ENCODE measurements at regions not wholly inside any gene's neighbourhood (a gene's known extent, or its start where the extent isn't known, plus 50 kb on each side); places are given as distances from the start of the nearest gene placed in this dataset.

DNA sequence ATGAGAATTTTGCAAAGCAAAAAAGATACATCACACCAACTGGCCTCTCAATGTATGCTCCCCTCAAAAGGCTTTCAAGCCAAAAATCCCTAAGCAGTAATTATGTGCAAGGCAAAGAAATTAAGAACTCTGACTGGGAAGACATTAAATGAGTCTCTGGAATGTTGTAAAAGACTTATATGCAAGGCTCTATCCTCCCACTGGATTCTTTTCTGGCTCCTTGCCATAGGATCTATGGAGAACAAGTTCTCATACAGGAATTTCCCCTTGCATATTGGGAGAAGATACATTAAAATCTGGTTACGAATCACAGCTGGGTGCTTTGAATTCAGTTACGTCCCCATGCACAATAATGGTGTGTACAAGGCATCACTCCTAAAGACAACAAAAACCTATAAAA, 73.4 kb upstream of the ATL2 start:
- DNase-seq (ENCODE audit: low read depth in 3 of 3) = no peak

DNA sequence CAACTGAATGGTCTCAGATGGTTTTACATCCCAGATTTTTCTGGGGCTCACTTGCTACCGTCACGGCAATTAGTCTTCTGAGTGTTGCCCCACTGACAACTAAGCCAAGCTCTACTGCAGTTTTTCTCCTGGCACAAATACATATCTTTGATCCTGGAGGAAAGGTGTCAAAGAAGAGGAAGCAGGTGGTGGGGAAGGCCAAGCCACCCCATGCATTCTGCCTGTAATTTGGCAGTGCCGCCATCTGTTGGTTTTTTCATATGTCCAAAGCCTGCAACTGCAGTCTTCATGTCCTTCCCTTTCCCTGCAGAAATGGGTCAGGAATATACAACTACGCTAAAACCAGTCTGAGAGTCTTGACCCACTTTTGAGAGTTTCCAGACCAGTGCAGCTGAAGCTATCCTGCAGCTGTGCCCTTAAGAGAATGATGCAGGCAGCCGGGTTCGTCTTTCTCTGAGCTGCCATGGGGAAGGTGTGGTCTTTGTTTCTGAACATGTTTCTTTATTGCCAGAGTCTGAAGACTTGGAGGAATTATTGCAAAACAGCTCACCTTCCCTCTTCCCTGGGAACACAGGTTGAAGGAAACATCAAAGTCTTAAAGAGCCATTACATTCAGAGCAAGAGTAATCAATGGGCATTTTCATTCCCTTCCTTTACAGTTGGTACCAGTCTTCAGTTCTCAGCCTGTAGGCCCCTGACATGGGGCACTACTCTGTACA, 71.8 kb upstream of the ATL2 start:
- DNase-seq (ENCODE audit: low read depth in 3 of 3) = no peak

DNA sequence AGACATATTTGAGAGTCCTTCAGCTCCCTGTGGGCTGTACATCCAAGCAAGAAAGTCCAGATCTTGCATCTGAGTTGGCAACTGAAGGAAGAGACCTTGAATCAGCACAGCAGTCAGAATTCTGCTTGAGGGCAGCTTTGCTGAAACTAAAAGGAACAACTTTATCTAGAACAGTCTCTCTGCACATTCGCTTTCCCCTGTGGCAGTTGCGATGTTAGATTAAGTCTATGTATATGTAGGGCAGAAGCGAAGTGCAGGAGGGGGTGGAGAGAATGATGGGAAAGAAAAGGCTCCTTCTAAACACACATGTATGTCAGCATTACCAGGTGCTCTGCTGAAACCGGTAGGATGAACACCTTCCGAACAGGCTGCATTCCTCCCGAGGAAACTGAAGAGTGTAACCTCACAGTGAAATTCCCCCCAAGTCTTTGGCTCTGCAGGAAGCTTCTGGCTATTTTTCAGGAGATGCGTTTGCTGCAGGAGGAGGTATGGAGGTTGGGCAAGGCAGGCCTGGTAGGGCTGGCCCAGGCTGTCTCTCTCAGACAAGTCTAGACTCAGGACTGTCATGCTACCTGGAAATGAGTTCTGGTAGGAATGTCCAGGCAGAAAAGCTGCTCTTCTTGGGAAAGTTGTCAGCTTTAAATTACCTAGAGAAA, 70.0 kb upstream of the ATL2 start:
- no peak for DNase-seq (ENCODE audit: low read depth in 3 of 3)

DNA sequence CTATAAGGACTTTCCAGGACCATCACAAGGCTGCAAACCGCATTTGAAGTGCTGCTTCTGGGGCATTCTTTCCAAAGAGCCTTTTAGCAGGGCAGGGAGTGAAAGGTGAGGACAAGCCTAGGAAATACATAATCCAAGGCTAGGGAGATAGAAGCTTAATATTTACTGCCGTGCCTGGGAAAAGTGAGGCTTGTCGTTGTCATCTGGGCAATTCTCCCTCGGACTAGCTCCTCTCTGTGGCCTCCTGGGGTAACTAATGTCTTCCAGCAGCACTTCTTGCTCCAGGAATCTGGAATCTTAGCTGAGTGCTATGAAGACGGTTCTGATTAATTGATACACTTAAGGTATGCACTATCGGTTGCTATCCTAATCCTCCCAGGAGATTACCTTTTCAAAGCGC, 69.3 kb upstream of the ATL2 start:
- DNase-seq (ENCODE audit: low read depth in 3 of 3) = no peak

DNA sequence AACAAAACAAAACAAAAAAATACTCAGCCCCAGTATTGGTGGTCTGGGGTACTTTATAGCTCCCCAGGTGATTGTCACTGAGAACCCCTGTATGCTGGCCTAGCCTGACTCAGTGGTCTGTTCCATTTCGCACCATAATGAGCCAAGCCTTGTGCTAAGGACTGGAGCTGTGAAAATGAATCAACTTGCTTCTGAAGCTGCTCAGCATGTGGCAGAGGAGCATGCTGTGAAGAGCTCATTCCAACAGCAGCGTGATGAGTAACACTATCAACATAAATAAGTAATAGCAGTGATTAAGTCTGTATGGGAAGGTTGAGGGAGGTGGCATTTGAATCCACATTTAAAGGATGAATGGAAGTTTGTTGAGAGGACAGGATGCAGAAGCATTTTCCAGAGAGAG, 67.2 kb upstream of the ATL2 start:
- DNase-seq (ENCODE audit: low read depth in 3 of 3) = no peak

DNA sequence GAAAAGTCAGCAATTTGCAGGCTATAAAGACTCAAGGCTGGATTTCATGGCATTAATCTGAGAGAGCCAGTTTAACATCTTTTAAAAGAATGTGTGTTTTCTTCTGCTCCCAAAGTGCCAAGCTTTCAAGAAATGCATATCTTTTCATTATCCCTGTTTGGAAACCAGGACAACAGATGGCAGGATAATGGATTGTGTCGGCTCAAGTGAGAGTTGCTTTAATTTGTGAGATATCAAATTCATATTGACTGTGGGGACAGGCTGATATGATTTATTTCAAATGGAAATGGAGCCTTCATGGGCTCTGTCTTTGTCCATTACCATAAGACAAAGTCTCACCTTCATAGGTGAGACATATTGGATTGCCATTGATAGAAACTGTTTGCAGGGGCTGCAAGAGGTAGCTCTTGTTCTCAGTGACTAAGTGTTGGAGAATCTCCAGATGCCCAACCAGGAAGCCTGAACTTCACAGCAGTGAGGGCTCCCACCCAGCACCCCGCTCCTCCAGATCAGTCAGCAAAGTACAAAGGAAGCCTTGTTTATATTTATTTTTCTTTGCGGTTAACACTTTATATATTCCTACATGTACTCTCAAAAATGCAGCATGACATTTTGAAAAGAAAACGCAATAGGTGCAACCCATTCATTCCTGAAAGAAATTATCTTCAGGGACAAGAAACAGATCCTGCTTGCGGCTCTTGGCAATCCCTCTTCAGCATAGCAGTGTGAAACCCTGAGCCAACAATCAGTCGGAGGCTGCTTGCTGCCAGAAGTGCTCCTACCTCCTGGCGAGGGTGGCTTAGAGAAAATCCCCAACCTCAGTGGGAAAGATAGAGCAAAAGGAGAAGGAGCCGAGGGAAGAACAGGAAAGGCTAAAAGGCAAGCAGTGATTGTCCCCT, 65.8 kb upstream of the ATL2 start:
- DNase-seq (ENCODE audit: low read depth in 3 of 3) = no peak

DNA sequence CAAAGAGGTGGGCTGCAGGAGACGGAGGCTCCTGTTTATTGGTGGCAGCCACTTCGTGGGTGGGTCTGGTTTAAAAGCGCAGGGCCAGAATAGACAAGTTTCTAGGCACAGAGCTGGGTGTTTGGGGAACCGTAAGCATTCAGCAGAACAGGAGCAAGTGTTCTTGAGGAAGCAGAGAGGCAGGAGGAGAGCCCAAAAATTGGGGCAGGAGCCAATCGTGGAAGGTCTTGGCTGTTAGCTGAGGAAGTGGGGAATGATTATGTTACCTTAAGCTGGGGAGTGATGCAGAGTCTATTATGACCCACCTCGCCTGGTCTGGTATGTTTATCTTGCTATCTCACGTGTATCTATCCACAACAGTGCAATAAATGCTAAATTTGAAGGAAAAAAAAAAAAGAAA, 64.3 kb upstream of the ATL2 start:
- DNase-seq (ENCODE audit: low read depth in 3 of 3) = no peak

DNA sequence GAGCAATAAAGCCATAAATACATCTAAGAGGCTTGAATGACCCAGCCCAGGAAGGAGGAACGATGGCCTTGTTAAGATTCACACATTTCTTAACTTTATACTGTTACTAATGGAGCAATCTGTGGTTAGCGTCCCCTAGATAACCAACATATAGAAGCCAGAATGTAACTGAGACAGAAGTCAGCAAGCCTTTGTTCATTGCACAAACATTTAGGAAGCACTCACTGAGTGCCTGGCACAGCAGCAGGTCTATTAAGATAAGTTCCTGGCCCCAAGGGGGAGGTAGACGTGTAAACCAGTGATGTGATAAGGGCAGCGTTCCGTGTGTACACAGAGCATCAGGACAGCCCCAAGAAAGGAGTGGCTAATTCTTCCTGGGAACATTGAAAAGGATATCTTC, 63.6 kb upstream of the ATL2 start:
- no peak for DNase-seq (ENCODE audit: low read depth in 3 of 3)

DNA sequence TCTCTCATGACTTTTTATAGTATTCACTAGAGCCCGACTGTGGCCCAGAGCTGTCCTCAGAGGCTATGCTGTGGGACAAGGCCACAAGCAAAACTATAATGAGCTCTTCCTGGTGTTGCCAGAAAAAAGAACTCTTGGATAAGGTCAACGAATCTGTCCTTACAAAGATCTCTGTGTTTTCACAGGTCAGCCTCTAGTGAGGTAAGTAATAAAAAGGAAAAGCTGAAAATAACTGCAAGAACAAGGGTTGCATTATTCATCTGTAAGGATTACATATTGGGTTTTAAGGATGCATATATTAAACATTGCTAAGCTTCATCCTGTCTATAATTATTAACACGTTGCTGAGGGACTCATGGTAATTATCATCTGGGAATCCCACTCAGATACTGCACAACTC, 62.8 kb upstream of the ATL2 start:
- DNase-seq (ENCODE audit: low read depth in 3 of 3) = no peak

DNA sequence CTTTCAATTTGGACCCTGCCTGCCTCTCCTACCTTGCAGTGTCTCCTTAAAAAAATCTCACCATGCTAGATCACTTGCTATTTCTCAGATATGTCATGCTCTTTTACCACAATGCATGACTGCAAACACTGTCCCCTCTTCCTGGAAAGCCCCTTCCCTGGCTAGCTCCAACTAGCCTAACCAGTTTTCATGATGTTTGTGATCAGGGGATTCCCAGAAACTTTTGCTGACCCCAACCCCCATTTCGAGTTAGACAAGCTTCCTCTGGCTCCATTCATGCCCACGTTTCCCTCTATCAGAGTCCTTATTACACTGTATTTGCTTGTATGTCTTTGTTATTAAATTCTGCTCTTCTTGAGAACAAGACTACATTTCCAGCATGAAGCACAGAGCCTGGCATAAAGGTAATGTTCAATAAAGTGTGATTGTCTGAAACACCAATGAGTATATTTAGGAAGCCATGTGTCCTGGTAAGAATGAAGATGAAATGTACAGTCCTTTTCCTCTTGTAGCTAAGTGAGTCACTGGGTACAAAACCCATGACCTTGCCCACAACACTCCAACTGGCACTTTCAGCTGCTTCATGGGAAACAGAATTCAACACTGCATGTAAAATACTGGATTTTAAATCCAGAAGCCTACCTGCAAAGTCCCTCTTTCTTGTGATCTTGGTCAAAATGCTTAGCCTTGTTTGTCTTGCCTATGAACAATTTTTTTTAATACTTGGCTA, 62.0 kb upstream of the ATL2 start:
- no peak for DNase-seq (ENCODE audit: low read depth in 3 of 3)

DNA sequence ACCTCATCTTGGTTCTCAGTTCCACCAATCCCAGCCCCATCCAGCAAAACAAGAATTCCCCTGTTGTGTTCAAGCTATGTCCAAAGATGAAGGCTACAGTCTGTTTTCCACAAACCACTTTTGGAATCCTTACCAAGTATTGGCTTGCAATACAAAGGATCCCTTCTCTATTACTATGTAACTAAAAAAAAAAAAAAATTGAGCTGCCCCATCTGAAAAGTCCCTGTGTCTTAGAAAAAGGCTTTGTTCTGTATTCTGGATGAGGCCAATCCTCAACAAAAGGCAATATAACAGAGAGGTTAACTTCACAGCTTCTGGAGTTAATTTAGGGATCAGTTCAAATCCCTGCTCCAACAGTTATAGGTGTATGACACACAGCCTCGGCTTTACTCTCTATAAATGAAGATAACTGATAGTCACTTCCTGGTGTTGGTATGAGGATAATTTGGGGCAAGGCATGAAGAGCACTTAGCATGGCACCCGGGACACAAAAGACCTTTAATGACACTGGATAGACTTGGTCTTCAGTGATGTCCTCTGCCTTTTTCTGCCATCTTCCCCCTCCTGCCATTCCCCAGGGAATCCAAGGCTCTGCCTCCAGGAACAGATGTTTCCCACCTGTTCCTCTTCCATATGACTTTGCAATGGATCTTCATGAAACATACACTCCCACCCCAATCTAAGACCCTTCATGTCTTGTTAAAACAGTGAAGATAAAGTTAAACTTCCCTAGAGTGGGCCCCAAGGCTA, 61.2 kb upstream of the ATL2 start:
- DNase-seq (ENCODE audit: low read depth in 3 of 3) = no peak

DNA sequence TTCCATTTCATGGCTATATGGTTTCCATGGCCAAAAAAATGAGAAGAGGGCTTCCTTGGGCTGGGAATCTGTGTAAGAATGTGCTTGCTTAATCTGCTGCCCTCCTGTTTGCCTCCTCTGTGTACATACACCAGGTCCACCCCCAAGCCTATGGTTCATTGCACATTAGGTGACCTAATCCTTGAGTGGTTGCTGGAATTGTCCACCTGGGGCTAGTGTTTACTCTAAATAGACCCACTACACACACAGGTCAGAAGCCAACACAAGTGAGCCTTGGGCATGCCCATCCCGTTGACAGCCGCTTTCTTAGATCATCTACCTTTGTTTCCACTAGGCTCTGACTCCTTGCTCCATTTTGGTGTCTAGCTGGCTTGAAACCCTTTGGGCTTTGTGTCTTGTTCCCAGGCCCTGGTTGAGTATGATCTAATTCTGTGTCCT, 59.2 kb upstream of the ATL2 start:
- DNase-seq (ENCODE audit: low read depth in 3 of 3) = no peak

DNA sequence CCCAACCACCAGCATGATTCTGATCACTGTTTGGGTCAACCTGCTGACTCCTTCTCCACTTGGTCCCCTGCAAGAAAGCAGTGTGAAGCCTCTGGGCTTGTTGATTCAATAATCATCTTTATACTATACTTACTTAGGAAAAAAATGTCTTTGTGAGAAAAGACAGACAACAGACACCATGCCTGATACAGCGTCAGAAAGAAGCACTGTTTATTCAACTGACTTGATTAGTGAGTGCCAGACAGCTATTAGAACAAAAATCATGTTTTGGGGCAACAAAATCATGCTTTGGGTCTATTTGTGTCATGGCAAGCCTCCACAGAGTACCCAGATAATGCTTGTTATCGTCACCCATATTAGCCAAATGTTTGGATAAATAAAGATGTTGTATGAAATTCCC, 58.7 kb upstream of the ATL2 start:
- DNase-seq (ENCODE audit: low read depth in 3 of 3) = no peak

DNA sequence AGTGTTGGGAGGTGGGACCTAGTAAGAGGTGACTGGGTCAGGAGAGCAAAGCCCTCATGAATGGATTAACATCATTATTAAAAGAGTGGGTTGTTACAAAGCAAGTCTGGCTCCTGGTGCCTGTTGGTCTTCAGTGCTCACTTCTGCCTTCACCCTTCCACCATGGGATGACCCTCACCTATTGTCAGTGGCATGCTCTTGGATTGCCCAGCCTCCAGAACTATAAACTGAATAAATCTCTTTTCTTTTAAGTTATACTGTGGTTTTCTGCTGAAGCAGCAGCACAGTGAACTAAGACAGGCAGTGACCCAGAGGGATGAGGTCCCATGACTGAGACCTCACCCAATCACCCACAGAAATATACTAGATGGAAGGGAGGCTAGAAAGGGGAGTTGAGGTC, 57.5 kb upstream of the ATL2 start:
- no peak for DNase-seq (ENCODE audit: low read depth in 3 of 3)

DNA sequence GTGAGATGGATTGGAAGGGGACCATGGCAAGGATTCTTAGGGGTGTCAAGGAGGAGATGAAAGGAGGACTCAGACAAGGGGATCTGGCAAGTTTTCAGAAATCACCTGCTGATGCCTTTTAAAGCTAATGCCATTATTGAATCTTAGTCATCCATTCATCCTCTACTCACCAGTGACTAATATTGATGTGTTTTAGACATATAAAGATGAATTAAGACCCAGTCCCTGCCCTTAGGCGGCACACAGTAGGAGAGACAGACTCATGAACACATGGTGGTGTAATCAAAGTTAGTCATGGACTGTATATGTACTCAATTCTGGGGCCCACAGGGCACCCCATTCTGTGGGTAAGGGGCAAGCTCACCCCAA, 56.5 kb upstream of the ATL2 start:
- no peak for DNase-seq (ENCODE audit: low read depth in 3 of 3)

DNA sequence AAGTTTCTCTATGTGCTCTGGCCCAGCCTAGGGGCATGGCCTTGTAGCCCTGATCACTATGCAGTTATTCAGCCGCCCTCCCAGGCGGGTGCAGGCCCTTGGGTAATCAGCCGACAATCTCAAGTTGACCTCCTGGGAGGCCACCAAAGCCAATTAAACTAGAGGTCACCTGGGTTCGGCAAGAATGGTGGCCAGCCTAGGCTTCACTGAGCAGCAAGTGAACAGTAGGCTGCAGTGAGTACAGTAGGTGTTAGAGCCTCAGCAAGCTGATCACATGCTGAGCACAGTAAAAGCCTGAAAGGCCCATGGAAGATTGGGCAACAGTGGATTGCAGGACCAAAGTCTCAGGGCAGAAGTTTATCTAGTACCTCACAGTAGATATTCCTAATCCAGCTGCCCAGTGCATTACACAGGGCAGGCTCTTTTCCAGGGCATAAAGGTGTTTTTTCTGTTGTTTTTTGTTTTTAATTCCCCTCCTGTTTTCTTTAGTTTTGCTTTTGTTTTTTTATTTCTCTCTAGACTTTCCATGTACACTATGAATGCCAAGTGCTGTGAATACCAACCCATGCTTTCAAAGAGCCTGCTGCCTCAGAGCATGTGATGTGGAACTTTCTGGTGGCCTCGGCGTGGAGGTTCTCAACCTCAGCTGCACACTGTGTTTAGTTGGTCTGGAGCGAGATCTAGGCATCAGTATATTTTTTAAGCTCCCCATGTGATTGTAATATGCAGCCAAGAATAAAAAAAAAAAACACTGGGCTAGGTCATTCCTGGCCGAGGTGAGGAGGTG, 55.9 kb upstream of the ATL2 start:
- no peak for DNase-seq (ENCODE audit: low read depth in 3 of 3)

DNA sequence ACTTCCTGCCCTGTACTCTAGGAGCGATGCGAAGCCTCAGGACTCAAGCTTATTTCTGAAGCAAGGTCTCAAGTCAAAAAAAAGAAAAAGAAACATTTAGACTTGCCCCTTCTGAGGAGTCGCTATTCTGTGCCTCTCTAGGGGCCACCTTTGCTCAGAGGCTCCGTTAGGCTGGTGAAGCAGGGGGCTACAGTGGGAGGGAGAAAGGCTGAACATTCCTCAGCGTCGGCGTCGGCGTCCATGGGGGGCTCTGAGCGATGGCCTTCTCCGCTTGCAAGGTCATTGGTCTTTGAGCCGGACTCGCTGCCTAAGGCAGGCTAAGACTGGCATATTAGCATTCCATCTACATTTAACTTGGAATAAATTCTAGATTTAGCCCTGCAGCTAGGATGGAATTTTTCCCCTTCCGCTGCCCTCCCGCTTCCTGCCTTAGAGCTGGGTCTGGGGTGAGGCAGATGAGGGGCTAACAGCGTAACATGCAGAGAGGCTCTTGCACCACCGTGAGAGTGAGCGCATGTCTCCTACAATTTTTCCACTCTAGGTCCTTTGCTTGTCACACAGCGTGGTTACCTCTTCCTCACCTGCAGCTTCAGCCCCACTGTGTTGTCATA, 53.6 kb upstream of the ATL2 start:
- no peak for DNase-seq (ENCODE audit: low read depth in 3 of 3)

DNA sequence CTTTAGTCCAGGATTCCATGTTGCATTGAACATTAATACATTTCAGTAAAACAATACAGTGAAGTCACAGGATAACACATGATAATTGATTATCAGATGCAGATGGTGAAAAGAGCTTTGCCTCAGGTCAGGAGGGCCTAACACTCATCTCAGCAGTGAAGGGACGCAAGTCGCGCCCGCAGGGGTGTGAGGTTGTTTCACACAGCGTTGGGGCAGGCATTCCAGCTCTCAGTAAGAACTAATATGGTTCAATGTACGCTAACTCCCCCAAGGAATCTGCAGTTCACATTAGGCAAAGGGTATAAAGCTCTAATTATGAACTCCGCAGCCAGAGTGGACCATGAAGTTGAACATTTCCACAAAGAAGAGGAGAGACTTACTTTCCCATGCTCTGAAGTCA, 53.1 kb upstream of the ATL2 start:
- DNase-seq (ENCODE audit: low read depth in 3 of 3) = no peak

DNA sequence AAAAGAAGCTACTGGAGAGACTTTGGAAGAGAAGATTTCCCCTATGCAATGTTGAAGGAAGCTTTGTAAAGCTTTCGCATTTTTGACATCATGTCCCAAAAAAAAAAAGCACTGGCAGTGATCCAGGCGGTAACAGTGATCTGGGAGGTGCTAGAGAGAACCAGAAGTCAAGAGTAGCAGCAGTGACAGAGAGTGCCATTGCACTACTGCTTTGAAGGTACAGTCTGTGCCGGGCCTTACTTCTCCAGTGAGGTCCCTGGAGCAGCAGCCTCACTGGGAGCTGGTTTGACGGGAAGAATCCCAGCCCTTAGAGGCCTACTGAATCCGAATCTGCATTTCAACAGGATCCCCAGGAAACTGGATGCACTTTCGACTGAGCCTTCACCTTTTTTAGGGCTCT, 50.9 kb upstream of the ATL2 start:
- no peak for DNase-seq (ENCODE audit: low read depth in 3 of 3)

DNA sequence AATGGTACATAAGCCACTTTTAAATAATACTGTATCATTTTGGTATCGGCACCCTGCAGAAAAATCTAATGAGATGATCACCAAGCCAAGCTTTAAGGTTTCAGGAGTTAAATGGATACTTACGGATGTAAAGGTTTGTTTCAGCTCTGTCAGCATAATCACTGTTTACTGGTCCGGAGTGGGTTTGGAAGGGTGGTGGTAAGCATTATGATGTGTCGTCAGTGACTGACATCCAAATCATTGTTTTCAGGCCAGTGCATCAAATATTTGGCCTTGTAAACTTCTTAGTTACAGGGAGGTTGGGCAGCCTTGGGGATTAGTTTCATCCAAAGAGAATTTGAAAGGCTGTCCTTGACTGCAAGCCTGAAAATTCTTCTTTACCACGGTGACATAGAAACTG, 50.0 kb upstream of the ATL2 start:
- DNase-seq (ENCODE audit: low read depth in 3 of 3) = no peak
